ENCODE measurements at regions not wholly inside any gene's neighbourhood (a gene's known extent, or its start where the extent isn't known, plus 50 kb on each side); places are given as distances from the start of the nearest gene placed in this dataset.

DNA sequence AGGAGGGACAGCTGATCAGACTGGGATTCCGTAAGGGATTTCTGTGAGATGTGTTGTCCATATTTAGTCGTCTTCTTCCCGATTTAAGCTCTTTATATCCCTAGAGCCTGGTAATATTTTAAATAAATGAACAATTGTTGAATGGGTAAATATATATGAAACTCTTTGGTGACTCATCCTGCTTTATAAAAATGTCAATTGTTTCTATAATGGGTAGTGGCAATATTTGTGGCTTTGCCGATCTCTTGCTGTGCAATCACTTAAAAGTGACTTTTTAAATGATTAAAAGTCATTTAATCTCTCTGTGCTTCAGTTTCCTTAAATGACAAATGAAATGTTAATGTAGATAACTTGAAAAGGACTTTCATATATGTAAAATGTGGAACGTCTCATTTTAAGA, 339.2 kb downstream of the RNF144A start:
- TF ChIP-seq, protein P1, sequence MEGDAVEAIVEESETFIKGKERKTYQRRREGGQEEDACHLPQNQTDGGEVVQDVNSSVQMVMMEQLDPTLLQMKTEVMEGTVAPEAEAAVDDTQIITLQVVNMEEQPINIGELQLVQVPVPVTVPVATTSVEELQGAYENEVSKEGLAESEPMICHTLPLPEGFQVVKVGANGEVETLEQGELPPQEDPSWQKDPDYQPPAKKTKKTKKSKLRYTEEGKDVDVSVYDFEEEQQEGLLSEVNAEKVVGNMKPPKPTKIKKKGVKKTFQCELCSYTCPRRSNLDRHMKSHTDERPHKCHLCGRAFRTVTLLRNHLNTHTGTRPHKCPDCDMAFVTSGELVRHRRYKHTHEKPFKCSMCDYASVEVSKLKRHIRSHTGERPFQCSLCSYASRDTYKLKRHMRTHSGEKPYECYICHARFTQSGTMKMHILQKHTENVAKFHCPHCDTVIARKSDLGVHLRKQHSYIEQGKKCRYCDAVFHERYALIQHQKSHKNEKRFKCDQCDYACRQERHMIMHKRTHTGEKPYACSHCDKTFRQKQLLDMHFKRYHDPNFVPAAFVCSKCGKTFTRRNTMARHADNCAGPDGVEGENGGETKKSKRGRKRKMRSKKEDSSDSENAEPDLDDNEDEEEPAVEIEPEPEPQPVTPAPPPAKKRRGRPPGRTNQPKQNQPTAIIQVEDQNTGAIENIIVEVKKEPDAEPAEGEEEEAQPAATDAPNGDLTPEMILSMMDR (IDR thresholded peaks at IDR 0.05; ENCODE audit: low read length), result no peak
- no peak for TF ChIP-seq EZH2phosphoT487 (IDR thresholded peaks at IDR 0.05; ENCODE audit: low read length)
